Activated CD4-positive, alpha-beta T cell treated with anti-CD3 and anti-CD28 coated beads, Interleukin-2, amount 50 U/mL, for 48 hours (primary cell): ENCODE measurements at regions not wholly inside any gene's neighbourhood (a gene's known extent, or its start where the extent isn't known, plus 50 kb on each side); places are given as distances from the start of the nearest gene placed in this dataset.

Experiments
- DNase-seq, 2 experiments: peaks; one replicate each; pipeline ENCODE4 v3.0.0-alpha.2; 2020

GRCh38 chr1:106747232-106747631, 309.2 kb upstream of the PRMT6 start:
- DNase-seq: no peak

GRCh38 chr1:106747791-106748190, 308.7 kb upstream of the PRMT6 start:
- no peak for DNase-seq

GRCh38 chr1:106748606-106749005, 307.9 kb upstream of the PRMT6 start:
- no peak for DNase-seq

DNA sequence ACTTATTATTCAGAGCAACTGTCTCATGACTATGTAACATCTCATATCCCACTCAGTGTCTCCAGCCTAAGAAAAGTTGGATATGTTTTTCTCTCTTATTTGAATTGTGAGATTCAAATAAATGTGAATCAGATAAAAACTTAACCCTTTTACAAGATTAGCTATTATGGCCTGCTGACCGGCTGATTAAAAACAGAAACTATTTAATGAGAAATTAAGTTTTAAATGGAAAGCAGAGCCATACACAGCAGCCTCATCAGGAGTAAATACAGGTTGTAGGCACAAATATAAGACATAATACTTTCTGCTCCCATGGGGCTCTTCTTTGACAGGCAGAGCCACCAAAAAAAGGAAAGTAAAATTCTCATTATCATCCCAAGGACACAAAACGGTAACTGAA, 307.0 kb upstream of the PRMT6 start:
- DNase-seq: no peak

DNA sequence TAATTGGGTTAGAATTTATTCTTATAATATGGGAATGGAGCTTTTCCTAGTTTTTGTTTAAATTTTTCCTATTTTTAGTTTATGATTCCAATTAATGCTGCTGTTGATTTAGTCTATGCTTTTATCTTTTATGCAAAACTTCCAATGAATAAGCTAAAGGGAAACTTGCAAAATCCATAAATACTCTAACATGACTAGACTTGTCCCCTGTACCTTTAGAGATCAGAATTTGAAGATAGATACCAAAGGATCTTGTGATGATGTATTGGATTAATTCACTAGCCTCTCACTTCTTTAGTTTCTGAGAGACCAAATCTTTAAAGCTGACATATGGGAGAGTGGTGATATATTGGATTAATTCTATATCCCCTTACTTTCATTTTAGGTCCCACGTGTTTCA, 306.6 kb upstream of the PRMT6 start:
- no peak for DNase-seq

DNA sequence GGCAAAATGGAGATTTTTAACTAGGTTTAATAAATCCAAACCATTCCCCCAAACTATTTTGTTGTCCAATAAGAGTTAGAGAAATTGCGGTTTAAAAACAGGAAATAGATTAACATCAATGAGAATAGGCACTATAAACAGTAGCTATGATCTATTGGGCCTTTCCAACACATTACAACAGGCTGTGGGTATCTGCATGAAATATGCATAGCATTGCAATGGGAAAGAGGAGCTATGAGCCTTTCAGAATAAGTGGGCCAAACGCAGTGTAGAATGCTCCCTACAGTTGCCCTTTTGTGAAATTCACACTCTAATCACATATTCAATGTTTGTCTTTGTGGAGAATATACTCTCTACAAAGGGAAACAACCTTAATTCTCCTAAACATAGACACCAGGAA, 305.5 kb upstream of the PRMT6 start:
- no peak for DNase-seq

DNA sequence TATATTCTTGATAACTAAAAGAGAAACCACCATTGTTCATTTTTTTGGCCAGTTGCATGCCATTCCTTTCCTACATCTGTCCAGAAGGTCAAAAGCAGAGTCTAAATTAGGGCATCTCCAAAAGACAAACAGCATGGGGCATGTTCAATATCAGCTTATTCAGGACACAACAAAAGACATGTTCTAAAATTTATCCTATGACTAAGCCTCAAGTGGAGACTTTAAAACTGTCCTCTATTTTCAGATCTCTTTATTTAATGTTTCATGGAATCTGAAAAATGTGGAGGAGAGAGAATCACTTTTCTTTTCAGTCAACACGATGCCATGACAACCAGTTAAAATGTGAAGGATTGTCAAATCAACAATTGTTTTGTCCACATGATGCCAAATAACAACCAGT, 303.4 kb upstream of the PRMT6 start:
- no peak for DNase-seq

GRCh38 chr1:106754957-106755356, 301.5 kb upstream of the PRMT6 start:
- no peak for DNase-seq

DNA sequence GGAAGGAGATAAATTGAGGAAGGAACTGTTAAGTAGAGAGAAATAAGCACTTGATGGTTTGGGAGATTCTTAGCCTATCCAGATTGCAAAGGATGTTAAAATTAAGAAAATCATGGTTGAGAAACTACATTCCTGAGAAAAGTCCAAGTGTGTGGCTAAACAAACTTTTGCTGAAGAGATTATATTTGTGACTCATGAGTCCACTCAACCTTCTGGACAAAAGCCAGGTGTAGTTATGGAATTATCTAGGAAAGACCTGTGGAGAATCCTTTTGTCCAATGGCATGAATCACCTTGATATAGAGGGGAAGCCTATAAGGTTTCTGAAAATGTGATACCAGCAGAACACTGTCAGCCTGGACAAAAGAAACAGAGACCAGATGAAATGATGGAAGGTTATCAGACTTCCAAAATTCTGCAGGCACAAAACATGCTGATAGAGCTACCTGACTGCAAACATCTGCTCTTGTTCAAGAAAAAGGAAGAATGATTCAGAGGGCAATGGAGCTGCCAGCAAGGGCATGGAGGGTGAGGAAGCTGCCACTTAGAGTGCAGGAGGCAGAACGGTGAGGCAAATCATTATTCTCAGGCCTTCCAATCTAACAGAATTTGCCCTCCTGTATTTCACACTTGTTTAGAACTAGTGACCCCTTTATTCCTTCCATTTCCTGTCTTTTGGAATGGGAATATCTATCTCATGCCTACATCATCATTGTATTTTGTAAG, 300.6 kb upstream of the PRMT6 start:
- DNase-seq: no peak

GRCh38 chr1:106756752-106757151, 299.7 kb upstream of the PRMT6 start:
- no peak for DNase-seq

DNA sequence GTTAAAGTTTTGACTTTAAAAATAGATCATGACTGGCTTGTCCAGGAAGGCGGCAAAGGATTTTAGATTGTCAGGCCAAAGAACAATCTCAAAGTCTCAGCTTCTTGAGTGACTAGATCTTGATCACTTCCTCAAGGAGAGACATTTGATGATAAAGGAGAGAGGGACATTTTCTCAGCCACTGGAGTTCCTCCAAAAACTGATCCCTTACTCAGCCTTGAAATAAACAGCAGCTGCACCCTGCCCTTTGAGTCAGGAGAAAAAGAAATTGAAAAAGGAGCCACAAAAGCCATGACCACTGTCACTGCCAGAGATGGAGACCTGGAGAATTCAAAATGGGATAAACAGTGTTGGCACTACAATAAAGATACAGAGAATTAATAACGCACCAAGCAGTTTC, 288.4 kb upstream of the PRMT6 start:
- no peak for DNase-seq

DNA sequence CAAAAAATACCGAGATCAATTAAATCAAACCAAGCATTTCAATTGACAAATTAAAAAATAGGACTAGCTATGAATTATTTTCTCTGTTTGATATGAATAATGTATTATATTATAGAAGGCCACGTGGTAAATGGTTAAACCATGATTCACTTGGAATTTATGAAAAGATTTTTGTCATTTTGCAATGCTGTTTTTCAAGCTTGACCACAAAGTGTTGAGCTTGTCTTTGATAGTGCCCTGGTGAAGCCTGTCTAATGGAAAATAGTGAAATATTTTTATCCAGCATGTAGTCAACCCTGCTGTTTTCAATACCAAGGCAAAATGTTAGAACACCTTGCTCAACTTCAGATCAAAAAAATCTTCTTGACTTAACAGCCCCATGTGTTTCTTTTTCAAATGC, 288.0 kb upstream of the PRMT6 start:
- DNase-seq: no peak

GRCh38 chr1:106773206-106773605, 283.3 kb upstream of the PRMT6 start:
- DNase-seq: no peak

DNA sequence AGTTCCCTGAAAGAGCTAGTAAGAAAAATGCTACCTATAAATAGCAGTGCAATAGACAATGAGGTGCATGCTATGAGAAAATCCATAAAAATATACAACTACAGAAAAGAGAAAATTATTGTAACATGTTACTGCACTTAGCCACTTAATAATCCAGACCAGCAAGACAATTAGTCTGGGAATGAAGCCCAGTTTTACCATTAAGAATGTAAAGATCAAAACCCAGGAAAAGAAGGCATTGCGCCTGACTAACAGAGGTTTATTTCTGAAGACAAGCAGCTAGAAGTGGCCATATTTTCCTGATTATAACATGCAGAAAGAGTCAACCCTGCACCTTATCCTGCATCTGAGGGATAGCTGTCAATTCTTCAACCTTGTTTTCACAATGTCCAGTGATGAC, 276.4 kb upstream of the PRMT6 start:
- DNase-seq: no peak

DNA sequence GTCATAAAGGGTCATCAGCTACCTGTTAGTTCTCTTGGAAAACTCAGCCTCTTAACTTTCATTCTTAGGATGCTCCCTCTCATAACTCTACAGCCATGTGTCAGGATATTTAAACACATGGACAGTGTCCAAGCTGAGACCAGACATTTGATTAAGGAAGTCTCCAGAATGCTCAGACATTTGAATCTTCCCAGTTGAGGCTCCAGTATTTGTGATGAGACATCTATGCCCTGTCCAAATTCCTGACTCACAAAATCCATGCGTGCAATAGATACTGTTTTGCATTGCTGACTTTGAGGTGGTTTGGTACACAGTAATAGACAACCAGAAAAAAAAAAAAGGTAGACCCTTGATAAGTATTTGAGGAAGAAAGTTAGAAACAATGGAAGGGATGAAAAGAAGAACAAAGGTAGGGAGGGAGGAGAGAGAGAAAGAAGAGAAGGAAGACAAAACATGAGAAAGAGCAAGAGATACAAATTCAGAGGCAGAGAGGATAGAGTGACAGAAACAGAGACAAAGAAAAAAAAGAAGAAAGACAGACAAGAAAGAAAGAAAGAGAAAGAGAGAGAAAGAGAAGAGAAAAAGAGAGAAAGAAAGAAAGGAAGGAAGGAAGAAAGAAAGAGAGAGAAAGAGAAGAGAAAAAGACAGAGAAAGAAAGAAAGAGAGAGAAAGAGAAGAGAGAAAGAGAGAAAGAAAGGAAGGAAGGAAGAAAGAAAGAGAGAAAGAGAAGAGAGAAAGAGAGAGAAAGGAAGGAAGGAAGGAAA, 275.5 kb upstream of the PRMT6 start:
- no peak for DNase-seq

DNA sequence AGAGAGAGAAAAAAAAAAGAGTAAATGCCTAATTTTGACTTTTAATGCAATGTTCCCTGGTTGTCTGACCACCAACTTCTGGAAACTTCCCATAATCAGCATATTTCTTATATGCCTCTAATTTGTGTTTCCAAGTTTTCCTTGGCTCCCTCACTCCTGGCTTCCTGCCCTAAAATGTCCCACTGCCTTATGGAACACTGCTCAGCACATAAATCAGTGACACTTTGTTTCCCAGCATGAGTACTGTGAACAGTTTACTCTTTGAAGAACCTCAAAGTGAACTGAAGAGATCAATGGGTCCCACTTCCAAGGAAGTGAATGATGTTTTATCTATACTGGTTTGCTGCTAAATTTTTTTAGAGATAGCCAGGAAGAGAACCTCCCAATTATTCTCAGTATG, 271.3 kb upstream of the PRMT6 start:
- DNase-seq: no peak

- no peak for DNase-seq
These were observed 269.0 kb upstream of the PRMT6 start for GRCh38 chr1:106787520-106787919.

- DNase-seq: no peak
These were observed 266.8 kb upstream of the PRMT6 start for GRCh38 chr1:106789686-106790085.

- no peak for DNase-seq
These were observed 265.4 kb upstream of the PRMT6 start for GRCh38 chr1:106791041-106791440.

- no peak for DNase-seq
These were observed 262.8 kb upstream of the PRMT6 start for GRCh38 chr1:106793651-106794050.

GRCh38 chr1:106798991-106799390, 257.5 kb upstream of the PRMT6 start:
- DNase-seq: no peak

- DNase-seq: no peak
These were observed 254.3 kb upstream of the PRMT6 start for GRCh38 chr1:106802181-106802580.

DNA sequence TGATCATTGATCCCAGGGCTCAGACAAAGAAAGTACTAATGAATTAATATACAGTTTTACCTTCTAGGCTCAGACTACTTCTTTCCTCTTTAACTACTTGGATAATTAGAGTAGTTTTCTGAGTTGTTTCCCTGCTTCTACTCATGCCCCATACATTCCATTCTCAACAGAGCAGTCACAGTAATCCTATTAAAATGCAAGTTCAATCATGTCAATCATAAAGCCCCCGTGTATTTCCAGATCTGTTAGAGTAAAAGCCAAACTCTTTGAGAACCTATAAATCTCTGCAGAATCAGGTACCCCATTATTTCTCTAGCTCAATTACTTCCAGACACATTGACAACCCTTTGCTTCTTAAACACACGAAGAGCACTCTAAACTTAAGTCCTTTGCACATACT, 242.1 kb upstream of the PRMT6 start:
- no peak for DNase-seq

DNA sequence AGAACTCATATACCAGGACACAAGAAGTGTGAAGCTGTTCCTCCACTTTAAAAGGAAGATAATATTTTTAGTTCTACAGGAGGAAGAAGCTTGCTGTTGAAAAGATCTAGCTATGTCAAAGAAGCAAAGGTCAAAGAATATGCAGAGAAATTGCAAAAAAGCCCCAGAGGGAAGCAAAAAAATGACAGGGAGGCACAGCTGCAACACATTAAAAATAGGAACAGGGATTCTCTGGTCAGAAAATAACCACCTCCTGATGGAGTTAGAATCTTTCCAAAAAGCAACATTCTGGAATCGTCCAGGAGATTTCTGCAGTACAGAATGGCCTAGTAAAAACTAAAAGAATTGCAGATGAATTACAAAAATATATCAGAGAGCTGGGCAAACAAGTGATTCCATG, 238.9 kb upstream of the PRMT6 start:
- no peak for DNase-seq

DNA sequence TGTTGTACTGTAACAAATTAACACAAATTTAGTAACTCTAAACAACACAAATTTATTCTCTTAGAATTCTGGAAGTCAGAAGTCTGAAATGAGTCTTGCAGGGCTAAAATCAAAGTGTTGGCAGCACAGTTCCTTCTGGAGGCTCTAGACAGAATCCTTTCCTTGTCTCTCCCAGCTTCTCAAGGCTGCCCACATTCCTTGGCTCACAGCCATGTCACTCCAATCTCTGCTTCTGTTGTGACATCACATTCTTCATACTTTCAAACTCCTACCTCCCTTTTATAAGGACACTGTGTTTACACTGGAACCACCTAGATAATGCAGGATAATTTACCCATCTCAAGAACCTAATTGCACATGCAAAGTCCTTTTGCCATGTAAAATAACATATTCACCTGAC, 225.0 kb upstream of the PRMT6 start:
- no peak for DNase-seq
